ENCODE measurements at regions not wholly inside any gene's neighbourhood (a gene's known extent, or its start where the extent isn't known, plus 50 kb on each side); places are given as distances from the start of the nearest gene placed in this dataset.

- no peak overlapping the region for H3K4ac ChIP-seq (ENCODE audit: low read depth, low read length)
- WGBS, 2 experiments (ENCODE audit: extremely low coverage in 2 of 2, insufficient read length in 1 of 2), result no CpG with 5 or more reads among the region's 1 CpG
- H2BK20ac ChIP-seq (ENCODE audit: low read depth, low read length), result no peak overlapping the region
- in situ Hi-C loops (cut with MboI; ENCODE audit: low sequenced_read_pairs) (no loop called here), intact Hi-C loops (cut with micrococcal nuclease) (no loop called here), dilution Hi-C loops (cut with HindIII; ENCODE audit: low sequenced_read_pairs, unreplicated experiment) (no loop called here)
- ATAC-seq (ENCODE audit: low read depth), result no peak
- no peak overlapping the region for H3K4me3 ChIP-seq (ENCODE audit: insufficient read depth, low read depth, low read length)
- no peak overlapping the region for H2AK5ac ChIP-seq (ENCODE audit: low read depth, low read length)
- H3K56ac ChIP-seq (ENCODE audit: extremely low read depth, insufficient read depth, low read length), result no peak overlapping the region
- H3K23ac ChIP-seq (ENCODE audit: low read depth, low read length), result no peak overlapping the region
- H3K4me2 ChIP-seq (ENCODE audit: low read depth, low read length), result no peak overlapping the region
- peaks cover 19% of the 10 kb centered on the region for H3K9me3 ChIP-seq (ENCODE audit: control insufficient read depth, insufficient read depth, low read length)
- no peak overlapping the region for H2AFZ ChIP-seq (replicated peaks; ENCODE audit: low read length, poor library complexity)
- POLR2A ChIA-PET (ENCODE audit: unreplicated experiment), result no interaction called here
- H3K18ac ChIP-seq (ENCODE audit: low read depth, low read length), result no peak overlapping the region
- H3K36me3 ChIP-seq (ENCODE audit: control insufficient read depth, insufficient read depth, low read length), result no peaks in the 10 kb centered on the region
- no peaks in the 10 kb centered on the region for H3K4me1 ChIP-seq (ENCODE audit: control insufficient read depth, insufficient read depth, low read length)
- no peak overlapping the region for H3K27ac ChIP-seq (ENCODE audit: insufficient read depth, low read length)
- H2BK120ac ChIP-seq (ENCODE audit: low read depth, low read length), result no peak overlapping the region
- no peaks in the 10 kb centered on the region for H3K79me1 ChIP-seq (ENCODE audit: low read depth in 1 of 2, low read length in 2 of 2)
- H3K27me3 ChIP-seq (ENCODE audit: control insufficient read depth, insufficient read depth, low read length), result no peaks in the 10 kb centered on the region
- H3K9ac ChIP-seq (ENCODE audit: low read depth, low read length), result no peak overlapping the region
- BruUV-seq (replicated peaks), result no TSS peak
- H3K9me1 ChIP-seq (ENCODE audit: insufficient read depth, low read length), result no peaks in the 10 kb centered on the region
- DNase-seq, result no peak
- H4K20me1 ChIP-seq (ENCODE audit: insufficient read depth, low read length), result no peaks in the 10 kb centered on the region
- TF ChIP-seq SMC3 (IDR thresholded peaks at IDR 0.05; ENCODE audit: low read depth, low read length), result no peak
- TF ChIP-seq CEBPB (IDR thresholded peaks at IDR 0.05; ENCODE audit: low read depth, low read length), result no peak
- H4K91ac ChIP-seq (ENCODE audit: insufficient read depth, low read depth, low read length), result no peak overlapping the region
- no peak overlapping the region for H3K14ac ChIP-seq (replicated peaks; ENCODE audit: low read depth, low read length)
- H2BK15ac ChIP-seq (ENCODE audit: low read depth, low read length), result no peak overlapping the region
- no peak overlapping the region for H2AK9ac ChIP-seq (replicated peaks; ENCODE audit: low read depth, low read length, poor library complexity)
- H2BK5ac ChIP-seq (ENCODE audit: low read depth, low read length, poor library complexity, severe bottlenecking), result no peak overlapping the region
- CTCF ChIA-PET, result no interaction called here
- no peak overlapping the region for H4K8ac ChIP-seq (ENCODE audit: low read depth in 2 of 2, low read length in 2 of 2)
- no peak overlapping the region for H4K5ac ChIP-seq (ENCODE audit: low read depth, low read length)
Measured at GRCh38 chr3:137347817-137348368, 390.1 kb downstream of the IL20RB start.
